ENCODE measurements at regions not wholly inside any gene's neighbourhood (a gene's known extent, or its start where the extent isn't known, plus 50 kb on each side); places are given as distances from the start of the nearest gene placed in this dataset.
"Not testable (repeated sequence)": the region's sequence is repeated elsewhere in the genome, so short reads cannot be mapped to it uniquely, and the experiment has no call there.

DNA sequence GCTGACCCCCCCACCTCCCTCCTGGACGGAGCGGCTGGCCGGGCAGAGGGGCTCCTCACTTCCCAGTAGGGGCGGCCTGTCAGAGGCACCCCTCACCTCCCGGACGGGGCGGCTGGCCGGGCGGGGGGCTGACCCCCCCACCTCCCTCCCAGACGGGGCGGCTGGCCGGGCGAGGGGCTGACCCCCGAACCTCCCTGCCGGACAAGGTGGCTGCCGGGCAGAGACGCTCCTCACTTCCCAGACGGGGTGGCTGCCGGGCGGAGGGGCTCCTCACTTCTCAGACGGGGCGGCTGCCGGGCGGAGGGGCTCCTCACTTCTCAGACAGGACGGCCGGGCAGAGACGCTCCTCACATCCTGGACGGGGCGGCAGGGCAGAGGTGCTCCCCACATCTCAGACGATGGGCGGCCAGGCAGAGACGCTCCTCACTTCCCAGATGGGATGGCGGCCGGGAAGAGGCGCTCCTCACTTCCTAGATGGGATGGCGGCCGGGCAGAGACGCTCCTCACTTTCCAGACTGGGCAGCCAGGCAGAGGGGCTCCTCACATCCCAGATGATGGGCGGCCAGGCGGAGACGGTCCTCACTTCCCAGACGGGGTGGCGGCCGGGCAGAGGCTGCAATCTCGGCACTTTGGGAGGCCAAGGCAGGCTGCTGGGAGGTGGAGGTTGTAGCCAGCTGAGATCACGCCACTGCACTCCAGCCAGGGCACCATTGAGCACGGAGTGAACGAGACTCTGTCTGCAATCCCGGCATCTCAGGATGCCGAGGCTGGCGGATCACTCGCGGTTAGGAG, 66.2 kb upstream of the PAPPA2 start:
- H3K27ac Mint-ChIP-seq (ENCODE audit: low read depth, unreplicated experiment); H3K4me1 Mint-ChIP-seq (ENCODE audit: insufficient read depth, unreplicated experiment); H3K27me3 Mint-ChIP-seq (ENCODE audit: insufficient read depth, unreplicated experiment); BruUV-seq (replicated peaks); CTCF ChIA-PET; H3K36me3 Mint-ChIP-seq (ENCODE audit: insufficient read depth, unreplicated experiment); DNase-seq (ENCODE audit: unreplicated experiment); POLR2A ChIA-PET; intact Hi-C loops (cut with micrococcal nuclease); H3K4me3 Mint-ChIP-seq (ENCODE audit: unreplicated experiment): not testable (repeated sequence)
- H3K9me3 Mint-ChIP-seq (ENCODE audit: unreplicated experiment), result peaks cover 11% of the 10 kb centered on the region

DNA sequence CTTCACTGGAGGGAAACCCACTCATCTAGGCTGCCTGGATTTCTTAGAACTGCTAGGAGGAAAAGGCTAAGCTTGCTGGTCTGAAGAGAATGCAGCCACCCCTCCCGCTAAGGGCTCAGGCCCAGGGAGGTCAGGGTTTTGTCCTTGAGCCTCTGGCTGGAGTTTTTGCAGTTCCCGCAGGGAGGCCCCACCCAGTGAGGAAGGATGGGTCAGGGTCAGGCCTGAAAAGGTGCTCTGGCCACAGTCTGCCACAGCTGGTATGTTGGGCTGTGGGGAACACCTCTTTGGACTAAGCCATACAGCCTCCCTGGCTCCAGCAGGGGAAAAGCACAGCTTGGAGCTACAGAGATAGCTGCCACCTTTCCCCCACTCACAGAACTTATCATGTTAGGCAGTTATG, 71.4 kb upstream of the PAPPA2 start:
- BruUV-seq (replicated peaks), result no TSS peak
- ChIA-PET CTCF (interaction anchor here (1.0 to 3.1 kb wide), 2 partner anchors 10 to 300 kb away, joined by 4 to 9 read pairs; no protein-coding TSS in a partner anchor), POLR2A (no interaction called here)
- no peaks in the 10 kb centered on the region for H3K36me3 Mint-ChIP-seq (ENCODE audit: insufficient read depth, unreplicated experiment)
- intact Hi-C loops (cut with micrococcal nuclease), result no loop called here
- TF ChIP-seq, protein P1, sequence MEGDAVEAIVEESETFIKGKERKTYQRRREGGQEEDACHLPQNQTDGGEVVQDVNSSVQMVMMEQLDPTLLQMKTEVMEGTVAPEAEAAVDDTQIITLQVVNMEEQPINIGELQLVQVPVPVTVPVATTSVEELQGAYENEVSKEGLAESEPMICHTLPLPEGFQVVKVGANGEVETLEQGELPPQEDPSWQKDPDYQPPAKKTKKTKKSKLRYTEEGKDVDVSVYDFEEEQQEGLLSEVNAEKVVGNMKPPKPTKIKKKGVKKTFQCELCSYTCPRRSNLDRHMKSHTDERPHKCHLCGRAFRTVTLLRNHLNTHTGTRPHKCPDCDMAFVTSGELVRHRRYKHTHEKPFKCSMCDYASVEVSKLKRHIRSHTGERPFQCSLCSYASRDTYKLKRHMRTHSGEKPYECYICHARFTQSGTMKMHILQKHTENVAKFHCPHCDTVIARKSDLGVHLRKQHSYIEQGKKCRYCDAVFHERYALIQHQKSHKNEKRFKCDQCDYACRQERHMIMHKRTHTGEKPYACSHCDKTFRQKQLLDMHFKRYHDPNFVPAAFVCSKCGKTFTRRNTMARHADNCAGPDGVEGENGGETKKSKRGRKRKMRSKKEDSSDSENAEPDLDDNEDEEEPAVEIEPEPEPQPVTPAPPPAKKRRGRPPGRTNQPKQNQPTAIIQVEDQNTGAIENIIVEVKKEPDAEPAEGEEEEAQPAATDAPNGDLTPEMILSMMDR (IDR thresholded peaks at IDR 0.05; ENCODE audit: unreplicated experiment), result no peak
- no peaks in the 10 kb centered on the region for H3K4me1 Mint-ChIP-seq (ENCODE audit: insufficient read depth, unreplicated experiment)
- H3K27me3 Mint-ChIP-seq (ENCODE audit: insufficient read depth, unreplicated experiment), result no peaks in the 10 kb centered on the region
- H3K4me3 Mint-ChIP-seq (ENCODE audit: unreplicated experiment), result no peak overlapping the region
- DNase-seq (ENCODE audit: unreplicated experiment), result no peak
- no peak overlapping the region for H3K27ac Mint-ChIP-seq (ENCODE audit: low read depth, unreplicated experiment)
- H3K9me3 Mint-ChIP-seq (ENCODE audit: unreplicated experiment), result peaks cover 9% of the 10 kb centered on the region

DNA sequence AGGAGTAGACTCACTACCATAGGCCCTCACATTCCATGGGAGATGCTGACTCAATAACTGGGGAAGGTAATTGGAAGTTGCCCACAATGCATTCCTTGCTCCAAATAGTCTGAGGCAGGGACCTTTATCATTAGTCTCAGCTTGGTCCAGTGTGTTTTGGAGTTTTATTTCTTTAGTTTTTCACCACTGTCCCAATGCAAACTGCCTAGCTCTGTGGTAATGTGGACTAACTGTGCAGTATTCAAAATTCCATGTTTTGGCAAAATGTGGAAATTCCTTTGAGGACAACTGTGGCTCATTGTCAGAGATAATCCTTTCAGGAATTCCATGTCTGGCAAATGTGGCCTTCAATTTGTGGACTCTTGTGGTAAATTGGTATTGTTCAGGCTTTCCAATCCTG, 78.1 kb upstream of the PAPPA2 start:
- H3K9me3 Mint-ChIP-seq (ENCODE audit: unreplicated experiment), result peaks cover 9% of the 10 kb centered on the region
- ChIA-PET POLR2A (no interaction called here), CTCF (interaction anchor here (0.7 kb wide), 1 partner anchor 1529 kb away, joined by 3 read pairs; no protein-coding TSS in a partner anchor)
- intact Hi-C loops (cut with micrococcal nuclease), result no loop called here
- H3K4me3 Mint-ChIP-seq (ENCODE audit: unreplicated experiment), result no peak overlapping the region
- H3K27me3 Mint-ChIP-seq (ENCODE audit: insufficient read depth, unreplicated experiment), result no peaks in the 10 kb centered on the region
- H3K27ac Mint-ChIP-seq (ENCODE audit: low read depth, unreplicated experiment), result no peak overlapping the region
- H3K4me1 Mint-ChIP-seq (ENCODE audit: insufficient read depth, unreplicated experiment), result no peaks in the 10 kb centered on the region
- no TSS peak for BruUV-seq (replicated peaks)
- H3K36me3 Mint-ChIP-seq (ENCODE audit: insufficient read depth, unreplicated experiment), result no peaks in the 10 kb centered on the region
- TF ChIP-seq, protein P1 (IDR thresholded peaks at IDR 0.05; ENCODE audit: unreplicated experiment), result no peak
- DNase-seq (ENCODE audit: unreplicated experiment), result no peak

DNA sequence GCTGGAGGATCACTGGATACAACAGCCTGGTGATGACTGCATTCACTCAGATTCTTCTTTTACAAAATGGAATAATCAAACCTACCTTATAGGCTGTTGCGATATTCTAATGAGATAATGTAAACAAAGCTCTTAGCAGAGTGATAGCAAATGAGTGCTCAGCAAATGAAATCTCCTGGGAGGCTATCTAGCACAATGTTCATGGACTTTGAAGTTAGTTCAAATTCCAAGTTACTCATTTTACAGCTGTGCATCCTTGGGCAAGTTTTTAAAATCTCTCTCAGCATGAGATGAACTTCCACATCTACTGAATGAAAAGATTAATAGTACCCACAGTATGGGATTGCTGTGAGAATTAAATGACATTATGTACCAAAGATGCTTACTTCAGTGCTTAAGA, 80.8 kb upstream of the PAPPA2 start:
- ChIA-PET CTCF (interaction anchor here (0.6 to 13.8 kb wide), 6 partner anchors 9 to 462 kb away, joined by 3 to 228 read pairs (median 4); no protein-coding TSS in a partner anchor), POLR2A (no interaction called here)
- Mint-ChIP-seq H3K4me3 (ENCODE audit: unreplicated experiment) (no peak overlapping the region), H3K9me3 (ENCODE audit: unreplicated experiment) (no peaks in the 10 kb centered on the region), H3K36me3 (ENCODE audit: insufficient read depth, unreplicated experiment) (no peaks in the 10 kb centered on the region), H3K27me3 (ENCODE audit: insufficient read depth, unreplicated experiment) (no peaks in the 10 kb centered on the region), H3K27ac (ENCODE audit: low read depth, unreplicated experiment) (no peak overlapping the region), H3K4me1 (ENCODE audit: insufficient read depth, unreplicated experiment) (no peaks in the 10 kb centered on the region)
- no TSS peak for BruUV-seq (replicated peaks)
- no peak for DNase-seq (ENCODE audit: unreplicated experiment)
- intact Hi-C loops (cut with micrococcal nuclease), result no loop called here
- TF ChIP-seq, protein P1 (IDR thresholded peaks at IDR 0.05; ENCODE audit: unreplicated experiment), result no peak

All from MCF 10A (cell line).